GM21717 (cell line): ENCODE measurements at regions not wholly inside any gene's neighbourhood (a gene's known extent, or its start where the extent isn't known, plus 50 kb on each side); places are given as distances from the start of the nearest gene placed in this dataset.
"Not testable (repeated sequence)": the region's sequence is repeated elsewhere in the genome, so short reads cannot be mapped to it uniquely, and the experiment has no call there.

ENCODE experiments used
- ATAC-seq: cut with Tn5 transposase; IDR thresholded peaks from one replicate; pipeline ENCODE4 v1.9.1; 2021; ENCODE audit warnings: mild to moderate bottlenecking, moderate library complexity; ENCODE audit not compliant: unreplicated experiment

DNA sequence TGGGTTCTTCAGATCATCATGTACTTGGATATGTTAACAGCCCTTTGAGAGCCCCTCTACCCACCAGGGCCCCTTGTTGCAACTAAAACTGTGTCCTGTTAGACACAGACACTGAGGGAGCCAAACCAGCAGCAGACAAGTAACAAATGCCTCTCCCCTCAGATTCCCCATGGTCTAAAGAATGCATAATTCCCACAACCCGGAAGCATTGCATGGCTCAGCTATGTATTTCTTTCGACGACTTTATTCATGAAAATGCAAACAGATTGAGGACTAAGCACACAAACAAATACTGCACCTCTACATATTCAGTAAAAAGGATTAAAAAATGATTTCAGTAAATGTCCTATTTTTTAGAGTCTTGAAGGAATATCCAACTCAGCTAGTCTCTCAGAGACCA lies 70.1 kb upstream of the HECW1 start:
- no peak for ATAC-seq

DNA sequence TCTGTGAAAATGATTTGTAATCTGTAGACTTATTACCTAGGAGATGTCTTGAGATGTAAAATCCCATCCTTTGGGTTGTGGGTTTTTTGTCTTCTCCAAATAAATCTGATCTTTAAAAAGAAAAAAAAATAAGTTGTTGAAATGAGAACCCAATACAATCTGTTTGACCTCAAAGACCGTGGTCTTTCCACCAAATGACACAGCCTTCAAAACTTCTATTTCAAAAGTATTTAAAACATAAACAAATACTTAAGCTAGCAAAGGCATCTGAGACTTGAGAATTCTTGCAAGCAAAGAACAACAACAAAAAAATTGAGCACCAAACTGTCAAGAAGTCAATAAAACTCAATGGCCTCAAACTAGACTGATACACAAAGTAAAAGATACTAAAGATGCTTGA lies 67.9 kb upstream of the HECW1 start:
- no peak for ATAC-seq

DNA sequence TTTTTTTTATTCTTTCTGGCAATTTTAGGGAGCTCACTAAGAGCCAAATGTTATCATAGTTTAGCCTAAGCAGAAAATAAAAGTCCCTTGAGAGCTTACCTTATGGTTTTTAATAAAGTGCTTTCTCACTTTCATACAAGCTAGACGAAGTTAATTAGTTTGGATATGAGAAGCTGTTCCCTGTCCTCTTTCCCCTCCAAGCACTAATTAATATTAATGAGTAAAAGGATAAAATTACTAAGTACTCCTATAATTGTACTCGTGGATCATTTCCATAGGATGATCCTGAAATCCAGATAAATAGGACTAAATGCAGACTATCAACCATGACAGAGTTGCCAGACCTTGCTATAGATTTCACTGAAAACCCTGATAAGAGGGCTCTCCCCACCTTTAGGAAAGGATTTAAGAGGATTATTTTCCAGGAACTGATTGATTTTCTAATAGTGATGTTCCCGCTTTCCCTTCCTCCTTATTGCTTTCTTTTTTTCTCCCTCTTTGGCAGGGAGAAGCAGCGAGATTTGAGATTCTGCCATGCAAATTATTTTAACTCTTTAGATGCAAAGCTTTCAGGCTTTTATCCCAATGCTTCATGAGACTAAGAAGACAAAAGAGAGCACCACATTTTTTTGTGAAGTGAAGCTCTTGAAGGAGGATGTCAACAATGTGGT lies 58.3 kb upstream of the HECW1 start:
- ATAC-seq: no peak

DNA sequence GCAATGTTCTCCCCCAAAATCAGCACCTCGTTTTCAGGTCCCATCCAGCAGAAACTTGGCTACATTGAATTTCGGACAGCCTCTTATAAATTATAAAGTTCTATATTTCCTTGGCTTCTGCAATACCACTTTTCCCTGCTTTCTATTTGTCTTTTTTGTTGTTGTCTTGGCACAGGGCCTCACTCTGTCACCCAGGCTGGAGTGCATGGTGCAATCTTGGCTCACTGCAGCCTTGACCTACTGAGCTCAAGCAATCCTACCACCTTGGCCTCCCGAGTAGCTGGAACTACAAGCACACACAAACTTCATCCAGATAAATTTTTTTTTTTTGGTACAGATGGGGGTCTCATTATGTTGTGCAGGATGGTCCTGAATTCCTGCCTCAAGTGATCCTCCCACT lies 55.3 kb upstream of the HECW1 start:
- no peak for ATAC-seq

DNA sequence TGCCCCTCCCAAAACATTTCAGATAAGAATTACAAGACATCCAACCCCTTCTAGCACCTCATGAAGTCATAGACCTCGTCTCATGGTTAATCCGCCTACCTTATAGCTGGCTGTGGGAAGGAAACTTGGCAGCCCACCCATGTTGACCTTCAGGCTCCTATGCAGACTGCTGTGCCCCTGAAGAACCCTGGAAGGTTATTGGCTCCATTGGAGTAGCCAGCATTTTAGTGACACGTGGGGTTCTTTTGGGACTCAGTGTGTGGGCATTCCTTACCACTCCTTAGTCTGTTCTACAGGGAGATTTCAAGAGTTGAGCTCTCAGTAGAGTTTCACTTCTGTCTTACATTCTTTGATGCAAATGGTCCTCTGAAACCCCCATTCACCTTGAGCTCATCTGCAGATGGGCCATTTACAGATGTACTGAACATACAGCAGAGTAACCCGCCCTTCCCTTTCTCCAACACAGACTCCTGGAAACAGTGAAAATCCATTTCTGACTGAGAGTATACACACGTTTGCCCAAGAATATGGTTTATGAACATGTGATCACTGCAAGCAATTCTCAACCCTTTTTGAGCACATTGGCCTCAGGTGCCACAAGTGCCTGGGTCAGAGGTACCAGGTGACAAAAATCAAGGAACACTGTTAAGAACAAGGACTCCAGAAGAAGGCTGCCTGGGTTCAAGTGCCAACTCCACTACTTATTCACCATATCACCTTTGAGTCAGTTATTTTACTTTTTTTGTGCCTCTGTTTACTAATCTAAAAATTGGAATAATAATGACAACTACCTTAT lies 54.0 kb upstream of the HECW1 start:
- peak; percentile 78 for ATAC-seq

DNA sequence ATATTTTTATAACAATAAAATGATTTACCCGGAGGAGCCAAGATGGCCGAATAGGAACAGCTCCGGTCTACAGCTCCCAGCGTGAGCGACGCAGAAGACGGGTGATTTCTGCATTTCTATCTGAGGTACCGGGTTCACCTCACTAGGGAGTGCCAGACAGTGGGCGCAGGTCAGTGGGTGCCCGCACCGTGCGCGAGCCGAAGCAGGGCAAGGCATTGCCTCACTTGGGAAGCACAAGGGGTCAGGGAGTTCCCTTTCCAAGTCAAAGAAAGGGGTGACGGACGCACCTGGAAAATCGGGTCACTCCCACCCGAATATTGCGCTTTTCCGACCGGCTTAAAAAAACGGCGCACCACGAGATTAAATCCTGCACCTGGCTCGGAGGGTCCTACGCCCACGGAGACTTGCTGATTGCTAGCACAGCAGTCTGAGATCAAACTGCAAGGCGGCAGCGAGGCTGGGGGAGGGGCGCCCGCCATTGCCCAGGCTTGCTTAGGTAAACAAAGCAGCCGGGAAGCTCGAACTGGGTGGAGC lies 53.3 kb upstream of the HECW1 start:
- not testable (repeated sequence) for ATAC-seq
